PFSK-1 (cell line): ENCODE measurements at regions not wholly inside any gene's neighbourhood (a gene's known extent, or its start where the extent isn't known, plus 50 kb on each side); places are given as distances from the start of the nearest gene placed in this dataset.

ENCODE experiments used
- POLR2AphosphoS5 ChIP-seq: IDR thresholded peaks from 2 replicates; pipeline ENCODE4 v1.6.1; 2012; ENCODE audit warnings: low read depth, mild to moderate bottlenecking, control low read depth, low read length, moderate library complexity
- SIN3A ChIP-seq: IDR thresholded peaks from 2 replicates; pipeline ENCODE4 v1.6.1; 2012; ENCODE audit warnings: mild to moderate bottlenecking, low read length, moderate library complexity, borderline replicate concordance; ENCODE audit not compliant: insufficient read depth
- TAF1 ChIP-seq: IDR thresholded peaks from 2 replicates; pipeline ENCODE4 v1.6.1; 2012; ENCODE audit warnings: low read length, control low read depth, borderline replicate concordance; ENCODE audit not compliant: insufficient read depth
- TF ChIP-seq, protein P1 (sequence below), 2 experiments: IDR thresholded peaks; 2 replicates each; pipeline versions ENCODE4 v1.6.1 to v1.8.0; 2011 to 2012; ENCODE audit warnings: low read depth in 2 of 2, low read length in 2 of 2, control low read depth in 1 of 2, inconsistent platforms in 1 of 2, mild to moderate bottlenecking in 1 of 2, moderate library complexity in 1 of 2; ENCODE audit not compliant: insufficient read depth in 1 of 2

GRCh38 chr9:28197653-28198052, 624.4 kb upstream of the C9orf72 start:
- TF ChIP-seq, protein P1, sequence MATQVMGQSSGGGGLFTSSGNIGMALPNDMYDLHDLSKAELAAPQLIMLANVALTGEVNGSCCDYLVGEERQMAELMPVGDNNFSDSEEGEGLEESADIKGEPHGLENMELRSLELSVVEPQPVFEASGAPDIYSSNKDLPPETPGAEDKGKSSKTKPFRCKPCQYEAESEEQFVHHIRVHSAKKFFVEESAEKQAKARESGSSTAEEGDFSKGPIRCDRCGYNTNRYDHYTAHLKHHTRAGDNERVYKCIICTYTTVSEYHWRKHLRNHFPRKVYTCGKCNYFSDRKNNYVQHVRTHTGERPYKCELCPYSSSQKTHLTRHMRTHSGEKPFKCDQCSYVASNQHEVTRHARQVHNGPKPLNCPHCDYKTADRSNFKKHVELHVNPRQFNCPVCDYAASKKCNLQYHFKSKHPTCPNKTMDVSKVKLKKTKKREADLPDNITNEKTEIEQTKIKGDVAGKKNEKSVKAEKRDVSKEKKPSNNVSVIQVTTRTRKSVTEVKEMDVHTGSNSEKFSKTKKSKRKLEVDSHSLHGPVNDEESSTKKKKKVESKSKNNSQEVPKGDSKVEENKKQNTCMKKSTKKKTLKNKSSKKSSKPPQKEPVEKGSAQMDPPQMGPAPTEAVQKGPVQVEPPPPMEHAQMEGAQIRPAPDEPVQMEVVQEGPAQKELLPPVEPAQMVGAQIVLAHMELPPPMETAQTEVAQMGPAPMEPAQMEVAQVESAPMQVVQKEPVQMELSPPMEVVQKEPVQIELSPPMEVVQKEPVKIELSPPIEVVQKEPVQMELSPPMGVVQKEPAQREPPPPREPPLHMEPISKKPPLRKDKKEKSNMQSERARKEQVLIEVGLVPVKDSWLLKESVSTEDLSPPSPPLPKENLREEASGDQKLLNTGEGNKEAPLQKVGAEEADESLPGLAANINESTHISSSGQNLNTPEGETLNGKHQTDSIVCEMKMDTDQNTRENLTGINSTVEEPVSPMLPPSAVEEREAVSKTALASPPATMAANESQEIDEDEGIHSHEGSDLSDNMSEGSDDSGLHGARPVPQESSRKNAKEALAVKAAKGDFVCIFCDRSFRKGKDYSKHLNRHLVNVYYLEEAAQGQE (IDR thresholded peaks at IDR 0.05; ENCODE audit: insufficient read depth in 1 of 2, low read depth in 2 of 2, low read length in 2 of 2): no peak
- TF ChIP-seq POLR2AphosphoS5: no peak
- no peak for TF ChIP-seq TAF1
- TF ChIP-seq SIN3A: no peak
